Trophoblast cell (in vitro differentiated cells and primary cell): ENCODE measurements at regions not wholly inside any gene's neighbourhood (a gene's known extent, or its start where the extent isn't known, plus 50 kb on each side); places are given as distances from the start of the nearest gene placed in this dataset.
A peak's percentile ranks its signal among the peaks of the same experiment; 100 is the strongest.

Experiments used
- DNase-seq, 2 donors: peaks; one replicate each; pipeline ENCODE4 v3.0.0-alpha.2; 2016
- H2AFZ ChIP-seq: 2 replicates; pipeline ENCODE4 v1.6.1; 2013; ENCODE audit warnings: low read length, moderate library complexity, mild to moderate bottlenecking; ENCODE audit not compliant: insufficient read depth, poor library complexity
- H2AK5ac ChIP-seq: 2 replicates; pipeline ENCODE4 v1.6.1; 2013; ENCODE audit warnings: mild to moderate bottlenecking, low read length
- H2BK120ac ChIP-seq: 2 replicates; pipeline ENCODE4 v1.6.1; 2013; ENCODE audit warnings: low read length, mild to moderate bottlenecking, moderate library complexity; ENCODE audit not compliant: insufficient read depth, poor library complexity
- H2BK12ac ChIP-seq: 2 replicates; pipeline ENCODE4 v1.6.1; 2013; ENCODE audit warnings: mild to moderate bottlenecking, low read length, moderate library complexity
- H2BK5ac ChIP-seq: 2 replicates; pipeline ENCODE4 v1.6.1; 2013; ENCODE audit warnings: low read length, low read depth, moderate library complexity, mild to moderate bottlenecking; ENCODE audit not compliant: poor library complexity
- H3K14ac ChIP-seq: 2 replicates; pipeline ENCODE4 v1.6.1; 2013; ENCODE audit warnings: mild to moderate bottlenecking, low read length
- H3K18ac ChIP-seq: 2 replicates; pipeline ENCODE4 v1.6.1; 2013; ENCODE audit warnings: mild to moderate bottlenecking, low read length
- H3K23ac ChIP-seq: 2 replicates; pipeline ENCODE4 v1.6.1; 2013; ENCODE audit warnings: low read length
- H3K27ac ChIP-seq: 2 replicates; pipeline ENCODE4 v1.5.1; 2013; ENCODE audit warnings: low read depth, mild to moderate bottlenecking, inconsistent platforms, low read length, moderate library complexity
- H3K27me3 ChIP-seq: 2 replicates; pipeline ENCODE4 v1.6.1; 2013; ENCODE audit warnings: inconsistent platforms, mild to moderate bottlenecking, low read length, moderate library complexity; ENCODE audit not compliant: insufficient read depth
- H3K36me3 ChIP-seq, 2 experiments: 1 replicate in 1 of 2; 2 replicates in 1 of 2; pipeline ENCODE4 v1.6.1; 2013; ENCODE audit warnings: low read length in 2 of 2, mild to moderate bottlenecking in 2 of 2, moderate library complexity in 1 of 2; ENCODE audit not compliant: insufficient read depth in 2 of 2, control insufficient read depth in 1 of 2
- H3K4ac ChIP-seq: 2 replicates; pipeline ENCODE4 v1.6.1; 2013; ENCODE audit warnings: low read depth, mild to moderate bottlenecking, low read length, moderate library complexity
- H3K4me1 ChIP-seq, 2 experiments: 1 replicate in 1 of 2; 2 replicates in 1 of 2; pipeline ENCODE4 v1.6.1; 2013; ENCODE audit warnings: low read length in 2 of 2, mild to moderate bottlenecking in 2 of 2, moderate library complexity in 1 of 2; ENCODE audit not compliant: insufficient read depth in 2 of 2, control insufficient read depth in 1 of 2
- H3K4me2 ChIP-seq: 2 replicates; pipeline ENCODE4 v1.6.1; 2013; ENCODE audit warnings: inconsistent platforms, mild to moderate bottlenecking, low read length, moderate library complexity
- H3K4me3 ChIP-seq: 2 replicates; pipeline ENCODE4 v1.5.1; 2013; ENCODE audit warnings: mild to moderate bottlenecking, low read depth, low read length, inconsistent platforms
- H3K79me1 ChIP-seq: one replicate; pipeline ENCODE4 v1.6.1; 2013; ENCODE audit warnings: low read length
- H3K79me2 ChIP-seq: 2 replicates; pipeline ENCODE4 v1.6.1; 2013; ENCODE audit warnings: low read length, mild to moderate bottlenecking; ENCODE audit not compliant: control insufficient read depth, insufficient read depth, poor library complexity
- H3K9ac ChIP-seq: 2 replicates; pipeline ENCODE4 v1.6.1; 2013; ENCODE audit warnings: mild to moderate bottlenecking, low read length
- H3K9me3 ChIP-seq: 2 replicates; pipeline ENCODE4 v1.6.1; 2013; ENCODE audit warnings: low read depth, mild to moderate bottlenecking, control low read depth, inconsistent platforms, low read length; ENCODE audit not compliant: insufficient read depth
- H4K12ac ChIP-seq: 2 replicates; pipeline ENCODE4 v1.6.1; 2013; ENCODE audit warnings: low read depth, mild to moderate bottlenecking, low read length, moderate library complexity
- H4K8ac ChIP-seq: 2 replicates; pipeline ENCODE4 v1.6.1; 2013; ENCODE audit warnings: low read depth, mild to moderate bottlenecking, low read length, moderate library complexity
- H4K91ac ChIP-seq: one replicate; pipeline ENCODE4 v1.6.1; 2013; ENCODE audit warnings: low read depth, mild to moderate bottlenecking, low read length, moderate library complexity
- WGBS: extraction: QIAGEN DNeasy Blood & Tissue Kit; methylation state at CpG from one replicate; pipeline ENCODE4 v1.1.7; 2013; ENCODE audit warnings: missing lambda C conversion rate; ENCODE audit not compliant: insufficient read length, insufficient coverage; ENCODE audit errors: extremely low coverage; 5-methylcytosine and 5-hydroxymethylcytosine counted together

DNA sequence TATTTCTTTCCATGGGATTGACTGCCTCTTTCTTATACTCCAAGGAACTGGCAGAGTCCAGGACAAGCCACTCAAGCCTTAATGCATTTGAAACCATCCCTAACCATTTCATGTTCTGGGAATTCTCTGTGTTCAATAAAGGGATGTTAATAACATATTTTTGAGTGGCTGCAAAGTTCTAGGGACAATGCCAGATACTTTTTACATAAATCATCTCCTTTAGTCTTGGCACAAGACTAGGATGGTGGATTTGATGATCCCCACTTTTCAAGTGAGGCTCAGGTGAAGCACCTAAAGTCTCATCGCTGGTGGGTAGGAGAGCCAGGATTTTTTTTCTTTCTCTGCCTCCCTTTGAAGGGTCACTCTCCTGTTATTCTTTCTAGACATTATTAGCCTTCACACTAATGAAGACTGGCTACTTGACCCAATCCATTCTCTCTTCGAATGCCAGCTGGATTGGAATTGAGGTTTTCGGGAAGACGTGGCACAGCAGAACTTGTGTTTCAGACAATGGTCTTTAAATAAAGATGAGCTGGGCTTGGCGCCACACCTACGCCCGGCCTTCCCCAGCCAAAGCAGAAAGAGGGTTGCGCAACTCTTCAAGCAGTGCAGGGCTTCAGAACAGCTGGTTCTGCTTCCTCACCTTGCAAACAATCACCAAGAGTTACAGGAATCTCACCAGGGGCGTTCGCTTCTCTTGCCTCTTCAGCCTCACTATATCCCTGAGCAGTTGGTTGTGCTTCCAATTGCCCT is 73.8 kb upstream of the BMPER start:
- Histone ChIP-seq H4K91ac (no peak overlapping the region), H2BK12ac (no peak overlapping the region), H4K8ac (no peak overlapping the region), H3K9ac (no peak overlapping the region), H3K4me3 (no peak overlapping the region), H3K9me3 (peaks cover 2% of the 10 kb centered on the region), H3K79me2 (no peaks in the 10 kb centered on the region), H3K4me2 (no peak overlapping the region), H3K18ac (no peak overlapping the region), H3K14ac (no peak overlapping the region), H2BK5ac (no peak overlapping the region), H3K27ac (no peak overlapping the region), H3K36me3 (no peaks in the 10 kb centered on the region), H2AK5ac (no peak overlapping the region), H3K23ac (no peak overlapping the region), H3K79me1 (no peaks in the 10 kb centered on the region), H2BK120ac (no peak overlapping the region), H4K12ac (no peak overlapping the region), H3K4ac (no peak overlapping the region), H3K4me1 (no peaks in the 10 kb centered on the region), H2AFZ (no peak overlapping the region), H3K27me3 (no peaks in the 10 kb centered on the region)
- no CpG with 5 or more reads among the region's 10 CpGs for WGBS
- DNase-seq: peak in 1 of 2 donors; percentile 10

DNA sequence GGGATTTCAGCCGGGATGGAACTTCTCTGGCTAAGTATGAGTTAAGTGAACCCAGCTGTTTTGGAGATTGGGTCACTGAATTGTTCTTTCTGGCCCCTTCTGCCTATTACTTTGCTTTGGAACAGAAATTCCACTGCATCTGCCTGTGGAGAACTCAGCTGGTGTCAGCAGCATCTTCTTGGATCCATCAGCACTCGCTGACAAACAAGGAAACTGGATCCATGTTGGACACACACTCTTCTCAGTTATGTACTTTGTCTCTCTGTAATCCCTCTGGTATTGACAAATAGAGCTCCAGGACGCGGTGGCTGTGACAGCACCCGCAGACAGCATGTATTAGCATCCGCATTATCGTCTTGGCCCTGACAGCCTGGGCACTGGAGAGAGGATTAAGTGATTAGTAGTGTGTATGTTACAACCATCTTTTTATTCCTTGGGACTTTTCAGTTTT is 73.0 kb upstream of the BMPER start:
- Histone ChIP-seq H4K91ac (no peak overlapping the region), H3K27ac (no peak overlapping the region), H3K79me1 (no peaks in the 10 kb centered on the region), H3K18ac (no peak overlapping the region), H3K4me1 (no peaks in the 10 kb centered on the region), H2AK5ac (no peak overlapping the region), H3K4me2 (no peak overlapping the region), H3K27me3 (no peaks in the 10 kb centered on the region), H3K23ac (no peak overlapping the region), H3K14ac (no peak overlapping the region), H4K12ac (no peak overlapping the region), H2BK5ac (no peak overlapping the region), H4K8ac (no peak overlapping the region), H3K4me3 (no peak overlapping the region), H2BK120ac (no peak overlapping the region), H3K9ac (no peak overlapping the region), H3K9me3 (peaks cover 2% of the 10 kb centered on the region), H3K79me2 (no peaks in the 10 kb centered on the region), H2BK12ac (no peak overlapping the region), H2AFZ (no peak overlapping the region), H3K4ac (no peak overlapping the region), H3K36me3 (no peaks in the 10 kb centered on the region)
- no peak for DNase-seq
- WGBS: no CpG with 5 or more reads among the region's 7 CpGs

DNA sequence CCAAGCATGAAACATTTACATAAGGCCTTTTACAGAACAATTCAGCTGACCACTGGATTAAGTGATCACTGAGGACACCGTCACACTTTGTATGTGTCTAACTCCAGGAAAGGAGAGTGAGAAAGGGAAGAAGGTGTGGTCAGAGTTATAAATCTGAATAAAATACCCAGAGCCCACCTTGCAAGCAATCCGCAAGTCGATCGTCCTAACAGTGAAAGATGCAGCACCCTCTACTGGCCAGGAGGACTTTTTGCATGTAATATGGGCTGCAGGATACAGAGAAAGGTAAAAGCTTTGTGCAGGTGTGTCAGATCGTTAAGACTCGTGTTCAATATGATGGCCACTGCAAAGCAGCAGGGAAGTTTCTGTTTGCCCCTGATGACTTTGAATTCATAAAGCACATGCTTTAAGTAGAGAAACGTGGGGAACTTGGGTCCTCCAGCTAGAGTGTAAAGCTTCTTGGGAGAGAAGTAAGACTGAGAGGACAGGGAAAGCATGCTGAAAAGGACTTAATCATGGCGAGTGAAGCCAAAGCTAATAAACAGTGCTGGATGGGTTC is 68.5 kb upstream of the BMPER start:
- H3K4ac ChIP-seq: no peak overlapping the region
- H3K36me3 ChIP-seq: no peaks in the 10 kb centered on the region
- no peaks in the 10 kb centered on the region for H3K4me1 ChIP-seq
- H3K79me2 ChIP-seq: no peaks in the 10 kb centered on the region
- H3K79me1 ChIP-seq: no peaks in the 10 kb centered on the region
- DNase-seq: peak in 1 of 2 donors; percentile 14
- H3K9ac ChIP-seq: no peak overlapping the region
- H4K8ac ChIP-seq: no peak overlapping the region
- no CpG with 5 or more reads among the region's 8 CpGs for WGBS
- no peak overlapping the region for H2AK5ac ChIP-seq
- no peak overlapping the region for H3K23ac ChIP-seq
- no peak overlapping the region for H2AFZ ChIP-seq
- no peak overlapping the region for H3K4me2 ChIP-seq
- no peak overlapping the region for H3K18ac ChIP-seq
- H2BK5ac ChIP-seq: no peak overlapping the region
- no peaks in the 10 kb centered on the region for H3K27me3 ChIP-seq
- H4K12ac ChIP-seq: no peak overlapping the region
- H3K27ac ChIP-seq: no peak overlapping the region
- H3K9me3 ChIP-seq: no peaks in the 10 kb centered on the region
- no peak overlapping the region for H3K14ac ChIP-seq
- no peak overlapping the region for H2BK12ac ChIP-seq
- no peak overlapping the region for H3K4me3 ChIP-seq
- H4K91ac ChIP-seq: no peak overlapping the region
- H2BK120ac ChIP-seq: no peak overlapping the region

DNA sequence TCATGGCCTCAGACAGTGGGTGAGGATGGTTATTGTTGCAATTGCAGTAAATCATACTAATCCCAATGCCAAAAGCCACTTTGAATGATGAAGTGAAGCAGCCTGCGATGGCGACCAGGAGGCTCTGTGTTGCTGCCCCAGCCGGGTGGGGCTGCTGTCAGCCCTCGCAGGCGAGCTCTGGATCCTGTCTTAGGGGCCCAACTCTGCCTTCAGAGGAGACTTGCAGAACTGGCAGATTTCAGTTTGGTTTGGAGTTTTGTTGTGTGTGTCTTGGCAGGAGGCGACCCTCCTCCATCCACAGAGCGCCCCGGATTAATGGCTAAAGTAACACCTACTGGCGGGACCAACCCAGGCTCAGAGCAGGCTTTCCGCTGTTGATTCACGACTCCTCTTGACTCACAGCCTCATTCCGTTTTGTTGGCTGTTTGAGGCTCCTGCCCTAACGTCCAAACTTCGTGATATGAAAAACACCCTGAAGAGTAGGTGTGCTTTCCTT is 67.9 kb upstream of the BMPER start:
- H3K23ac ChIP-seq: no peak overlapping the region
- no peaks in the 10 kb centered on the region for H3K9me3 ChIP-seq
- H2BK5ac ChIP-seq: no peak overlapping the region
- H3K4me2 ChIP-seq: no peak overlapping the region
- WGBS: no CpG with 5 or more reads among the region's 14 CpGs
- no peaks in the 10 kb centered on the region for H3K27me3 ChIP-seq
- no peak overlapping the region for H2AFZ ChIP-seq
- no peak overlapping the region for H2BK120ac ChIP-seq
- H3K79me1 ChIP-seq: no peaks in the 10 kb centered on the region
- no peak overlapping the region for H3K9ac ChIP-seq
- no peak overlapping the region for H4K91ac ChIP-seq
- no peaks in the 10 kb centered on the region for H3K79me2 ChIP-seq
- no peak overlapping the region for H2BK12ac ChIP-seq
- no peak overlapping the region for H3K4me3 ChIP-seq
- H4K8ac ChIP-seq: no peak overlapping the region
- no peak overlapping the region for H3K14ac ChIP-seq
- no peak overlapping the region for H4K12ac ChIP-seq
- H3K36me3 ChIP-seq: no peaks in the 10 kb centered on the region
- H3K27ac ChIP-seq: no peak overlapping the region
- H3K4ac ChIP-seq: no peak overlapping the region
- no peaks in the 10 kb centered on the region for H3K4me1 ChIP-seq
- H2AK5ac ChIP-seq: no peak overlapping the region
- no peak overlapping the region for H3K18ac ChIP-seq
- DNase-seq: no peak
